ENCODE measurements at regions not wholly inside any gene's neighbourhood (a gene's known extent, or its start where the extent isn't known, plus 50 kb on each side); places are given as distances from the start of the nearest gene placed in this dataset.

DNA sequence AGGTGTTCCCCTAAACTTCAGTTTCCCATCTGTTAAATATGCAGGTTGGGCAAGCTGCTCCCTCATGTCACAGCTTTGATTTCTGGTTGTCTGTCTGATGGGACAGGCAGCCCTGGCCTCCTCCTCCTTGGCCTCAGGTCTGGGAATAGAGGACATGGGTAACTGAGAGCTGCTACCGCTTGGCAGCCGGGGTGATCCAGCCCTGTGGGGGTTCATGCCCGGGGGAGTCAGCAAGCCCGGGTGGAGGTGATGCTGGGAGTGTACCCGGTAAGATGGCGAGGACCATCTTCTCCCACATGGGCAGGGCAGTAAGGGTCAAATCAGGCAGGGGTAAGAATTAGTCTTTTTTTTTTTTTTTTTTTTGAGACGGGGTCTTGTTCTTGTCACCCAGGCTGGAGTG is 845.0 kb downstream of the TBC1D22A start:
- DNase-seq = no peak
- Histone ChIP-seq H3K36me3 (ENCODE audit: low read depth) (no peaks in the 10 kb centered on the region), H3K4me2 (ENCODE audit: unreplicated experiment) (no peak overlapping the region), H3K9me2 (ENCODE audit: insufficient read depth) (no peaks in the 10 kb centered on the region), H4K20me1 (ENCODE audit: insufficient read depth) (no peaks in the 10 kb centered on the region), H3K79me2 (ENCODE audit: insufficient read depth) (no peaks in the 10 kb centered on the region), H3K9me3 (ENCODE audit: low read depth) (no peaks in the 10 kb centered on the region), H3K4me1 (ENCODE audit: insufficient read depth) (no peaks in the 10 kb centered on the region), H3K4me3 (no peak overlapping the region), H3K27ac (no peak overlapping the region), H3K27me3 (replicated peaks; ENCODE audit: insufficient read depth) (no peaks in the 10 kb centered on the region), H3F3A (ENCODE audit: insufficient read depth) (no peaks in the 10 kb centered on the region), H2AFZ (no peak overlapping the region), H3K9ac (no peak overlapping the region)
- WGBS, 2 experiments (ENCODE audit: low coverage in 1 of 2, low lambda C conversion rate in 2 of 2, missing lambda C conversion rate in 2 of 2) = 41 to 50% methylated on average over 7 of the region's 7 CpGs
- in situ Hi-C loops (cut with MboI) = no loop called here
- TF ChIP-seq EZH2phosphoT487 (IDR thresholded peaks at IDR 0.05; ENCODE audit: insufficient read depth, low read depth) (no peak), EZH2 (IDR thresholded peaks at IDR 0.05; ENCODE audit: insufficient read depth, poor library complexity, severe bottlenecking) (no peak)

DNA sequence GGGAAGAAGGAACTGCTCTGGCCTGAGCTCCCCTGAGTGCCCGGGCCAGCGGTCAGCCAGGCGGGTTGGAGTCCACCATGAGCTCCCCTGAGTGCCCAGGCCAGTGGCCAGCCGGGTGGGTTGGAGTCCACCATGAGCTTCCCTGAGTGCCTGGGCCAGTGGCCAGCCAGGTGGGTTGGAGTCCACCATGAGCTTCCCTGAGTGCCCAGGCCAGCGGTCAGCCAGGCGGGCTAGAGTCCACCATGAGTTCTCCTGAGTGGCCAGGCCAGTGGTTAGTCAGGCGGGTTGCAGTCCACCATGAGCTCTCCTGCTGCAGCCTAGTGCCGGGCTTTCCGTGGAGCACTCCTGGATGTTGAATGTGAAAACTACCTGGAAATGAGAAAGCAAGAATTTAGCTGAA is 844.0 kb downstream of the TBC1D22A start:
- in situ Hi-C loops (cut with MboI) = no loop called here
- Histone ChIP-seq H3K9me3 (ENCODE audit: low read depth) (no peaks in the 10 kb centered on the region), H4K20me1 (ENCODE audit: insufficient read depth) (no peaks in the 10 kb centered on the region)

GRCh38 chr22:47605886-47606285 is 843.4 kb downstream of the TBC1D22A start:
- Histone ChIP-seq H3K4me1 (ENCODE audit: insufficient read depth) (no peaks in the 10 kb centered on the region), H3K27ac (no peak overlapping the region), H3K4me2 (ENCODE audit: unreplicated experiment) (no peak overlapping the region), H4K20me1 (ENCODE audit: insufficient read depth) (no peaks in the 10 kb centered on the region), H3K9me2 (ENCODE audit: insufficient read depth) (no peaks in the 10 kb centered on the region), H3K9me3 (ENCODE audit: low read depth) (no peaks in the 10 kb centered on the region), H3K4me3 (no peak overlapping the region), H2AFZ (no peak overlapping the region), H3K9ac (no peak overlapping the region), H3K27me3 (replicated peaks; ENCODE audit: insufficient read depth) (no peaks in the 10 kb centered on the region), H3K36me3 (ENCODE audit: low read depth) (no peaks in the 10 kb centered on the region), H3F3A (ENCODE audit: insufficient read depth) (no peaks in the 10 kb centered on the region), H3K79me2 (ENCODE audit: insufficient read depth) (no peaks in the 10 kb centered on the region)
- TF ChIP-seq EZH2 (IDR thresholded peaks at IDR 0.05; ENCODE audit: insufficient read depth, poor library complexity, severe bottlenecking) = no peak
- no peak for TF ChIP-seq EZH2phosphoT487 (IDR thresholded peaks at IDR 0.05; ENCODE audit: insufficient read depth, low read depth)
- 1 to 15% methylated on average over 5 of the region's 5 CpGs for WGBS, 2 experiments (ENCODE audit: low coverage in 1 of 2, low lambda C conversion rate in 2 of 2, missing lambda C conversion rate in 2 of 2)
- DNase-seq = no peak
- in situ Hi-C loops (cut with MboI) = no loop called here

More for the DNA sequence above, 844.0 kb downstream of the TBC1D22A start:
- WGBS, 2 experiments (ENCODE audit: low coverage in 1 of 2, low lambda C conversion rate in 2 of 2, missing lambda C conversion rate in 2 of 2) = 54% methylated on average over 9 of the region's 9 CpGs
- Histone ChIP-seq H2AFZ (no peak overlapping the region), H3K4me2 (ENCODE audit: unreplicated experiment) (no peak overlapping the region), H3K4me1 (ENCODE audit: insufficient read depth) (no peaks in the 10 kb centered on the region), H3K79me2 (ENCODE audit: insufficient read depth) (no peaks in the 10 kb centered on the region), H3K27me3 (replicated peaks; ENCODE audit: insufficient read depth) (no peaks in the 10 kb centered on the region), H3K9ac (no peak overlapping the region), H3K9me2 (ENCODE audit: insufficient read depth) (no peaks in the 10 kb centered on the region), H3F3A (ENCODE audit: insufficient read depth) (no peaks in the 10 kb centered on the region), H3K36me3 (ENCODE audit: low read depth) (no peaks in the 10 kb centered on the region), H3K4me3 (no peak overlapping the region), H3K27ac (no peak overlapping the region)
- no peak for TF ChIP-seq EZH2phosphoT487 (IDR thresholded peaks at IDR 0.05; ENCODE audit: insufficient read depth, low read depth)
- DNase-seq = no peak

DNA sequence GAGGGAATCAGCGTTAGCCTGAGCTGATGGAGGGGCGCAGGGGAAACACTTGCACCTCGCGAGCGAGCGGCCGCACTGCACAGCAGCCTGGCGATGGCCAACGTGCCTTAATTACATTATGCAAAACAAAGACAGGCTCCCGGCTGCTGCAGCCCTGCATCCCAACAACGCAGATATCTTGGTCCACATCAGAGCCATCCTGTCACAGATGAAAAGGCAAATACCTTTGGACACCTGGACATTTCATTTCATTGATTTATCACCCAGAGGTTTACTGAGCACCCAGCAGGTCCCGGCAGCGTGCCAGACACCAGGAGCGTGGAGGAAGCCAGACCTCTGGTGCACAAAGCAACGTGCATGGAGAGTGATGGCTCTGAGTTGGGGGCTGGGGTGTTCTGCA is 843.0 kb downstream of the TBC1D22A start:
- Histone ChIP-seq H3K27me3 (replicated peaks; ENCODE audit: insufficient read depth) (no peaks in the 10 kb centered on the region), H4K20me1 (ENCODE audit: insufficient read depth) (no peaks in the 10 kb centered on the region), H3K79me2 (ENCODE audit: insufficient read depth) (no peaks in the 10 kb centered on the region), H3K4me1 (ENCODE audit: insufficient read depth) (no peaks in the 10 kb centered on the region), H3K4me2 (ENCODE audit: unreplicated experiment) (no peak overlapping the region), H3K36me3 (ENCODE audit: low read depth) (no peaks in the 10 kb centered on the region), H3K9me3 (ENCODE audit: low read depth) (no peaks in the 10 kb centered on the region), H3K9ac (no peak overlapping the region), H3F3A (ENCODE audit: insufficient read depth) (no peaks in the 10 kb centered on the region), H2AFZ (no peak overlapping the region), H3K4me3 (no peak overlapping the region), H3K9me2 (ENCODE audit: insufficient read depth) (no peaks in the 10 kb centered on the region), H3K27ac (no peak overlapping the region)
- in situ Hi-C loops (cut with MboI) = no loop called here
- 33 to 45% methylated on average over 15 of the region's 15 CpGs for WGBS, 2 experiments (ENCODE audit: low coverage in 1 of 2, low lambda C conversion rate in 2 of 2, missing lambda C conversion rate in 2 of 2)
- TF ChIP-seq EZH2phosphoT487 (IDR thresholded peaks at IDR 0.05; ENCODE audit: insufficient read depth, low read depth) (no peak), EZH2 (IDR thresholded peaks at IDR 0.05; ENCODE audit: insufficient read depth, poor library complexity, severe bottlenecking) (no peak)
- no peak for DNase-seq

GRCh38 chr22:47604563-47604962 is 842.1 kb downstream of the TBC1D22A start:
- H4K20me1 ChIP-seq (ENCODE audit: insufficient read depth) = no peaks in the 10 kb centered on the region
- DNase-seq = no peak

More at GRCh38 chr22:47604563-47604962, 842.1 kb downstream of the TBC1D22A start:
- TF ChIP-seq EZH2phosphoT487 (IDR thresholded peaks at IDR 0.05; ENCODE audit: insufficient read depth, low read depth) (no peak), EZH2 (IDR thresholded peaks at IDR 0.05; ENCODE audit: insufficient read depth, poor library complexity, severe bottlenecking) (no peak)
- H3K79me2 ChIP-seq (ENCODE audit: insufficient read depth) = no peaks in the 10 kb centered on the region
- 33 to 44% methylated on average over 3 of the region's 3 CpGs for WGBS, 2 experiments (ENCODE audit: low coverage in 1 of 2, low lambda C conversion rate in 2 of 2, missing lambda C conversion rate in 2 of 2)
- no peak overlapping the region for H3K4me2 ChIP-seq (ENCODE audit: unreplicated experiment)
- H3K9me2 ChIP-seq (ENCODE audit: insufficient read depth) = no peaks in the 10 kb centered on the region
- in situ Hi-C loops (cut with MboI) = no loop called here
- H2AFZ ChIP-seq = no peak overlapping the region
- H3K27ac ChIP-seq = no peak overlapping the region
- H3F3A ChIP-seq (ENCODE audit: insufficient read depth) = no peaks in the 10 kb centered on the region
- no peaks in the 10 kb centered on the region for H3K27me3 ChIP-seq (replicated peaks; ENCODE audit: insufficient read depth)
- no peaks in the 10 kb centered on the region for H3K4me1 ChIP-seq (ENCODE audit: insufficient read depth)
- H3K4me3 ChIP-seq = no peak overlapping the region
- no peaks in the 10 kb centered on the region for H3K9me3 ChIP-seq (ENCODE audit: low read depth)
- H3K36me3 ChIP-seq (ENCODE audit: low read depth) = no peaks in the 10 kb centered on the region
- no peak overlapping the region for H3K9ac ChIP-seq
